ENCODE measurements at regions not wholly inside any gene's neighbourhood (a gene's known extent, or its start where the extent isn't known, plus 50 kb on each side); places are given as distances from the start of the nearest gene placed in this dataset.
"Not testable (repeated sequence)": the region's sequence is repeated elsewhere in the genome, so short reads cannot be mapped to it uniquely, and the experiment has no call there.

- TF ChIP-seq ZSCAN20 (CRISPR knock-in tag; IDR thresholded peaks at IDR 0.05) (no peak), RAD21 (conservative IDR thresholded peaks at IDR 0.05 in 1 of 2, IDR thresholded peaks at IDR 0.05 in 1 of 2) (no peak), KDM1A (IDR thresholded peaks at IDR 0.05; ENCODE audit: low read depth) (no peak)
Measured at GRCh38 chr22:16654882-16655281, 62.3 kb upstream of the CCT8L2 start (continued).

- H3K4me1 ChIP-seq; H3K4me2 ChIP-seq; DNase-seq (ENCODE audit: low read depth in 1 of 2, low spot score in 1 of 2); ATAC-seq; CTCF ChIA-PET; H3K4me3 ChIP-seq; FAIRE-seq; POLR2A ChIA-PET; H3K9me3 ChIP-seq; H3K27ac ChIP-seq: not testable (repeated sequence)
- WGBS (ENCODE audit: missing lambda C conversion rate): 3% methylated on average over 2 of the region's 2 CpGs
Measured at GRCh38 chr22:16654336-16654735, 61.7 kb upstream of the CCT8L2 start.

GRCh38 chr22:16653222-16653621, 60.6 kb upstream of the CCT8L2 start:
- FAIRE-seq; ATAC-seq; H3K9me3 ChIP-seq; H3K4me2 ChIP-seq; CTCF ChIA-PET; H3K4me3 ChIP-seq; POLR2A ChIA-PET; H3K4me1 ChIP-seq; DNase-seq (ENCODE audit: low read depth in 1 of 2, low spot score in 1 of 2); H3K27ac ChIP-seq: not testable (repeated sequence)
- WGBS (ENCODE audit: missing lambda C conversion rate): 32% methylated on average over 6 of the region's 7 CpGs

- Histone ChIP-seq H3K27ac (no peak overlapping the region), H3K4me2 (no peak overlapping the region), H3K4me1 (no peaks in the 10 kb centered on the region), H3K9me3 (no peaks in the 10 kb centered on the region), H3K4me3 (no peak overlapping the region)
- FAIRE-seq: no peak
- TF ChIP-seq, protein P1, sequence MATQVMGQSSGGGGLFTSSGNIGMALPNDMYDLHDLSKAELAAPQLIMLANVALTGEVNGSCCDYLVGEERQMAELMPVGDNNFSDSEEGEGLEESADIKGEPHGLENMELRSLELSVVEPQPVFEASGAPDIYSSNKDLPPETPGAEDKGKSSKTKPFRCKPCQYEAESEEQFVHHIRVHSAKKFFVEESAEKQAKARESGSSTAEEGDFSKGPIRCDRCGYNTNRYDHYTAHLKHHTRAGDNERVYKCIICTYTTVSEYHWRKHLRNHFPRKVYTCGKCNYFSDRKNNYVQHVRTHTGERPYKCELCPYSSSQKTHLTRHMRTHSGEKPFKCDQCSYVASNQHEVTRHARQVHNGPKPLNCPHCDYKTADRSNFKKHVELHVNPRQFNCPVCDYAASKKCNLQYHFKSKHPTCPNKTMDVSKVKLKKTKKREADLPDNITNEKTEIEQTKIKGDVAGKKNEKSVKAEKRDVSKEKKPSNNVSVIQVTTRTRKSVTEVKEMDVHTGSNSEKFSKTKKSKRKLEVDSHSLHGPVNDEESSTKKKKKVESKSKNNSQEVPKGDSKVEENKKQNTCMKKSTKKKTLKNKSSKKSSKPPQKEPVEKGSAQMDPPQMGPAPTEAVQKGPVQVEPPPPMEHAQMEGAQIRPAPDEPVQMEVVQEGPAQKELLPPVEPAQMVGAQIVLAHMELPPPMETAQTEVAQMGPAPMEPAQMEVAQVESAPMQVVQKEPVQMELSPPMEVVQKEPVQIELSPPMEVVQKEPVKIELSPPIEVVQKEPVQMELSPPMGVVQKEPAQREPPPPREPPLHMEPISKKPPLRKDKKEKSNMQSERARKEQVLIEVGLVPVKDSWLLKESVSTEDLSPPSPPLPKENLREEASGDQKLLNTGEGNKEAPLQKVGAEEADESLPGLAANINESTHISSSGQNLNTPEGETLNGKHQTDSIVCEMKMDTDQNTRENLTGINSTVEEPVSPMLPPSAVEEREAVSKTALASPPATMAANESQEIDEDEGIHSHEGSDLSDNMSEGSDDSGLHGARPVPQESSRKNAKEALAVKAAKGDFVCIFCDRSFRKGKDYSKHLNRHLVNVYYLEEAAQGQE (IDR thresholded peaks at IDR 0.05): no peak
- TF ChIP-seq NPAS2 (CRISPR knock-in tag; IDR thresholded peaks at IDR 0.05; ENCODE audit: borderline replicate concordance) (no peak), HES2 (IDR thresholded peaks at IDR 0.05) (no peak), EHF (CRISPR knock-in tag; IDR thresholded peaks at IDR 0.05) (no peak), MAFK (IDR thresholded peaks at IDR 0.05; ENCODE audit: partially characterized antibody) (no peak), BHLHE40 (IDR thresholded peaks at IDR 0.05; ENCODE audit: low read depth, low read length) (no peak), FOSB (CRISPR knock-in tag; IDR thresholded peaks at IDR 0.05) (no peak), ELK1 (IDR thresholded peaks at IDR 0.05; ENCODE audit: low read depth, low read length) (no peak), HMGXB4 (CRISPR knock-in tag; IDR thresholded peaks at IDR 0.05; ENCODE audit: borderline replicate concordance) (no peak), KDM5A (IDR thresholded peaks at IDR 0.05) (no peak), SMC3 (IDR thresholded peaks at IDR 0.05) (no peak), HDAC2 (IDR thresholded peaks at IDR 0.05) (no peak), HOXB13 (CRISPR knock-in tag; IDR thresholded peaks at IDR 0.05; ENCODE audit: low read depth) (no peak), HEYL (CRISPR knock-in tag; IDR thresholded peaks at IDR 0.05) (no peak), NFE2L2 (conservative IDR thresholded peaks at IDR 0.05; ENCODE audit: low read length) (no peak)
- TF ChIP-seq, protein P2, sequence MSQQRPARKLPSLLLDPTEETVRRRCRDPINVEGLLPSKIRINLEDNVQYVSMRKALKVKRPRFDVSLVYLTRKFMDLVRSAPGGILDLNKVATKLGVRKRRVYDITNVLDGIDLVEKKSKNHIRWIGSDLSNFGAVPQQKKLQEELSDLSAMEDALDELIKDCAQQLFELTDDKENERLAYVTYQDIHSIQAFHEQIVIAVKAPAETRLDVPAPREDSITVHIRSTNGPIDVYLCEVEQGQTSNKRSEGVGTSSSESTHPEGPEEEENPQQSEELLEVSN (IDR thresholded peaks at IDR 0.05; ENCODE audit: borderline replicate concordance, low read depth): no peak
- TF ChIP-seq, protein P3, sequence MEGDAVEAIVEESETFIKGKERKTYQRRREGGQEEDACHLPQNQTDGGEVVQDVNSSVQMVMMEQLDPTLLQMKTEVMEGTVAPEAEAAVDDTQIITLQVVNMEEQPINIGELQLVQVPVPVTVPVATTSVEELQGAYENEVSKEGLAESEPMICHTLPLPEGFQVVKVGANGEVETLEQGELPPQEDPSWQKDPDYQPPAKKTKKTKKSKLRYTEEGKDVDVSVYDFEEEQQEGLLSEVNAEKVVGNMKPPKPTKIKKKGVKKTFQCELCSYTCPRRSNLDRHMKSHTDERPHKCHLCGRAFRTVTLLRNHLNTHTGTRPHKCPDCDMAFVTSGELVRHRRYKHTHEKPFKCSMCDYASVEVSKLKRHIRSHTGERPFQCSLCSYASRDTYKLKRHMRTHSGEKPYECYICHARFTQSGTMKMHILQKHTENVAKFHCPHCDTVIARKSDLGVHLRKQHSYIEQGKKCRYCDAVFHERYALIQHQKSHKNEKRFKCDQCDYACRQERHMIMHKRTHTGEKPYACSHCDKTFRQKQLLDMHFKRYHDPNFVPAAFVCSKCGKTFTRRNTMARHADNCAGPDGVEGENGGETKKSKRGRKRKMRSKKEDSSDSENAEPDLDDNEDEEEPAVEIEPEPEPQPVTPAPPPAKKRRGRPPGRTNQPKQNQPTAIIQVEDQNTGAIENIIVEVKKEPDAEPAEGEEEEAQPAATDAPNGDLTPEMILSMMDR (IDR thresholded peaks at IDR 0.05): no peak
- TF ChIP-seq, protein P4, sequence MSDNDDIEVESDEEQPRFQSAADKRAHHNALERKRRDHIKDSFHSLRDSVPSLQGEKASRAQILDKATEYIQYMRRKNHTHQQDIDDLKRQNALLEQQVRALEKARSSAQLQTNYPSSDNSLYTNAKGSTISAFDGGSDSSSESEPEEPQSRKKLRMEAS (IDR thresholded peaks at IDR 0.05): no peak
- ATAC-seq: no peak
- DNase-seq (ENCODE audit: low read depth in 1 of 2, low spot score in 1 of 2): no peak
- CTCF ChIA-PET: no interaction called here
- 10% methylated on average over 3 of the region's 4 CpGs for WGBS (ENCODE audit: missing lambda C conversion rate)
- POLR2A ChIA-PET: no interaction called here
Measured at GRCh38 chr22:16651217-16651616, 58.6 kb upstream of the CCT8L2 start.

Measured in A549 (cell line).